CD4-positive, alpha-beta memory T cell (primary cell): ENCODE measurements at regions not wholly inside any gene's neighbourhood (a gene's known extent, or its start where the extent isn't known, plus 50 kb on each side); places are given as distances from the start of the nearest gene placed in this dataset.

Source experiments
- CTCF ChIA-PET: fragments of 350-600 bp; sonication (Branson Sonifier 250); formaldehyde crosslinking; loops from one replicate; lab custom pipeline; 2021; ENCODE audit warnings: inconsistent platforms; ENCODE audit not compliant: partially characterized antibody; lab: Charles Lee
- POLR2A ChIA-PET: fragments of 350-600 bp; sonication (Branson Sonifier 250); formaldehyde crosslinking; loops from one replicate; lab custom pipeline; 2021; ENCODE audit not compliant: partially characterized antibody; lab: Charles Lee
- DNase-seq, 5 donors: peaks; one replicate each; pipeline versions ENCODE4 v3.0.0 to v3.0.0-alpha.2; 2020 to 2022; ENCODE audit warnings: mixed read lengths in 1 of 5
- H3K27ac ChIP-seq: one replicate; pipeline ENCODE4 v1.7.0; 2013; ENCODE audit warnings: low read depth, low read length
- H3K27me3 ChIP-seq: 2 replicates; pipeline ENCODE4 v1.7.0; 2013; ENCODE audit warnings: mild to moderate bottlenecking, low read length, moderate library complexity; ENCODE audit not compliant: insufficient read depth
- H3K36me3 ChIP-seq: 2 replicates; pipeline ENCODE4 v1.7.0; 2013; ENCODE audit warnings: mild to moderate bottlenecking, low read length, moderate library complexity; ENCODE audit not compliant: insufficient read depth
- H3K4me1 ChIP-seq: 2 replicates; pipeline ENCODE4 v1.7.0; 2013; ENCODE audit warnings: mild to moderate bottlenecking, low read length, moderate library complexity; ENCODE audit not compliant: insufficient read depth
- H3K4me3 ChIP-seq, 2 donors: one replicate each; pipeline ENCODE4 v1.7.0; 2013; ENCODE audit warnings: low read length in 2 of 2, mild to moderate bottlenecking in 1 of 2
- H3K9me3 ChIP-seq, 2 donors: one replicate each; pipeline ENCODE4 v1.7.0; 2013; ENCODE audit warnings: low read length in 2 of 2, control low read depth in 1 of 2; ENCODE audit not compliant: control insufficient read depth in 1 of 2
- H3K27ac Mint-ChIP-seq, 7 donors: one replicate each; pipeline ENCODE4 v1.8.0; 2020 to 2021; ENCODE audit warnings: mixed read lengths in 7 of 7, mild to moderate bottlenecking in 6 of 7, inconsistent platforms in 3 of 7, moderate library complexity in 3 of 7
- H3K27me3 Mint-ChIP-seq, 2 donors: one replicate each; pipeline ENCODE4 v1.8.0; 2020 to 2021; ENCODE audit warnings: mixed read lengths in 2 of 2
- H3K36me3 Mint-ChIP-seq, 2 donors: one replicate each; pipeline ENCODE4 v1.8.0; 2020 to 2021; ENCODE audit warnings: mixed read lengths in 2 of 2, inconsistent platforms in 1 of 2, mild to moderate bottlenecking in 1 of 2
- H3K4me1 Mint-ChIP-seq, 4 donors: one replicate each; pipeline ENCODE4 v1.8.0; 2020 to 2021; ENCODE audit warnings: mixed read lengths in 4 of 4, mild to moderate bottlenecking in 1 of 4
- H3K4me3 Mint-ChIP-seq, 8 donors: one replicate each; pipeline ENCODE4 v1.8.0; 2020 to 2021; ENCODE audit warnings: mixed read lengths in 8 of 8, mild to moderate bottlenecking in 7 of 8, moderate library complexity in 6 of 8, inconsistent platforms in 3 of 8
- H3K9me3 Mint-ChIP-seq, 8 donors: one replicate each; pipeline ENCODE4 v1.8.0; 2020 to 2021; ENCODE audit warnings: mixed read lengths in 8 of 8, mild to moderate bottlenecking in 5 of 8, inconsistent platforms in 3 of 8, moderate library complexity in 1 of 8
- intact Hi-C: fragments of 100-400 bp; cut with micrococcal nuclease; formaldehyde crosslinking; loops from one replicate; pipeline ENCODE4 v1.15.1; 2023

DNA sequence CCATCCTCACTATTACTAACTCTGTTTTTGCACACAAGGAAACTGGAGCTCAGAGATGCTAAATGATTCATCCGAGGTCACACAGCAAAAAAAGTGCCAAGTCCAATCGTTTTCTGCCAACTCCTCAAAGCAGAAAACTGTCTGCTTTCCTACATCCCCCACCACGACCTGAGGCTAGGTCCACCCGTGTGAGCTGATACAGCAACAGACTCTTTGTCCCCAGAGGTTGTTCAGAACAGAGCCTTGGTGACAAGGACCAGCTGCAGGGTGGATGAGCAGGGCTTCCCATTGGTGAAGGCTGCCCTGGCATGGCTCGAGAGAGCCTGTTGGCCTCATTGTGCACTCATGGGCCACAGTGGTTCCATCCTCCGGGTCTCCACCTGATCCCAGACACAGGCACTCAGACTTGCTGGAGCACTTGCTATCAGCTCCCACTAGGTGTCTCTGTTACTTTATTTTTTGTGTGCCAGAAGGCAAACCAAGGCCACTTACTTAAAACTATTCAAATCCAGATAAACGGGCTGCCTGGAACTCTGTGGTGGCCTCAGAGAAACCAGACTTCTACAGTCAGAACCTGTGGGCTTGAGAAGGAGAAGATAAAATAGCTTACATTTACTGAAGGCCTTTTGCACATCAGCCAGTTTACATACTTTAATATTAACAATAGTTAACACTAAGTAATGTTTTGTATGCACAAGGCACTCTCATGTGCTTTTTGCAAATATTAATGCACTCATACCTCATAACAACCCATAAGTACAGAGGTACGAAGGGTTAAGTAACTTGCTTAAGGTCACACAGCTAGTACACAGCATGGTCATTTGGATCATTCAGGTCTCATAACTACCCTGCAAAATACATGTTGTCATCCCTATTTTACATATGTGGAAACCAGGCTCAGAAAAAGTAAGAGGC lies 62.9 kb upstream of the CTIF start:
- intact Hi-C loops, result loop anchor here (5.0 kb wide), 1 partner anchor 1881 kb away; no protein-coding TSS in a partner anchor
- no peaks in the 10 kb centered on the region for H3K4me1 Mint-ChIP-seq
- no peaks in the 10 kb centered on the region for H3K27me3 ChIP-seq
- no peaks in the 10 kb centered on the region for H3K36me3 ChIP-seq
- H3K9me3 Mint-ChIP-seq, result peaks cover 0 to 8% (median 3%) of the 10 kb centered on the region in 8 donors
- CTCF ChIA-PET, result interaction anchor here (0.6 to 3.3 kb wide), 11 partner anchors 11 to 1382 kb away, joined by 3 to 13 read pairs (median 4); no protein-coding TSS in a partner anchor
- no peaks in the 10 kb centered on the region for H3K9me3 ChIP-seq
- H3K27ac ChIP-seq, result no peak overlapping the region
- no peak overlapping the region for H3K4me3 ChIP-seq
- DNase-seq, result peak in 4 of 5 donors; percentile 33 to 41 (median 36)
- no peak overlapping the region for H3K4me3 Mint-ChIP-seq
- peaks cover 16 to 32% of the 10 kb centered on the region in 2 donors for H3K27me3 Mint-ChIP-seq
- H3K36me3 Mint-ChIP-seq, result no peaks in the 10 kb centered on the region
- POLR2A ChIA-PET, result no interaction called here
- H3K4me1 ChIP-seq, result no peaks in the 10 kb centered on the region
- peak overlapping the region in 1 of 7 donors; percentile 24 for H3K27ac Mint-ChIP-seq

DNA sequence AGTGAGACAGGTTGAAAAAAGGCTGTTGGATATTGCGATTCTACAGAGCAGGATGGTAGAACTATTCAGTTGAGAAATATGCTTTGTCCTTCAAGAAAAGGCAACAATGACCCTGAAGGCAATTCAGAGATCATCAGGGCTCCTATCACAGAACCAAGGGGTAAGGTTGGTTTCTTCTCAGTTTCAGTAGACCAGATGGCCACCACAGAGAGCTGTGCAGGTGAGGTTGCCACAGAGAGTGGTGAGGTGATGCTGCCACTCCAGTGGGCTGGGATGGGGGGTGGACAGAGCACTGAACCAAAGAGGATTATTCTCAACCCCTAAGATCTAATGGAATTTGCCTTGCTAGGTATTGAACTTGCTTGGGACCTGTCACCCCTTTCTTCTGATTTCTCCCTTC lies 64.6 kb upstream of the ZBTB7C start:
- Histone ChIP-seq H3K27me3 (no peaks in the 10 kb centered on the region), H3K27ac (no peak overlapping the region), H3K4me1 (no peaks in the 10 kb centered on the region), H3K9me3 (no peaks in the 10 kb centered on the region), H3K4me3 (no peak overlapping the region), H3K36me3 (no peaks in the 10 kb centered on the region)
- no peak for DNase-seq
- intact Hi-C loops, result no loop called here
- Mint-ChIP-seq H3K27me3 (peaks cover 16 to 38% of the 10 kb centered on the region in 2 donors), H3K9me3 (peaks cover 0 to 8% (median 4%) of the 10 kb centered on the region in 8 donors), H3K36me3 (no peaks in the 10 kb centered on the region), H3K4me3 (no peak overlapping the region), H3K27ac (no peak overlapping the region), H3K4me1 (no peaks in the 10 kb centered on the region)
- POLR2A ChIA-PET, result no interaction called here
- CTCF ChIA-PET, result interaction anchor here (0.6 to 4.2 kb wide), 5 partner anchors 8 to 29 kb away, joined by 3 to 16 read pairs (median 8); no protein-coding TSS in a partner anchor

DNA sequence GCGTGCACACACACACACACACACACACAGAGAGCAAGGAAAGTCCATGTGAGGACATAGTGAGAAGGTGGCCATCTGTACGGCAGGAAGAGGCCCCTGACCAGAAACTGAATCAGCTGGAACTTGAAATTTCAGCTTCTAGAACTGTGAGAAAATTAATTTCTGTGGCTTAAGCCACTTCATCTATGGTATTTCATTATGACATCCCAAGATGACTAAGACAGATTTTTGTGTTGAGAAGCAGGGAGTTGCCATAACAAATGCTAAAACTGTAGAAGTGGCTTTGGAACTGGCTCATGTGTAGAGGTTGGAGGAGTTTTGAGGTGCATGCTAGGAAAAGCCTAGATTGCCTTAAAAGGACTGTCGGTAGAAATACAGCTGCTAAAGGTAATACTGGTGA lies 63.4 kb upstream of the ZBTB7C start:
- DNase-seq, result no peak
- POLR2A ChIA-PET, result no interaction called here
- CTCF ChIA-PET, result interaction anchor here (4.2 kb wide), 1 partner anchor 28 kb away, joined by 16 read pairs; no protein-coding TSS in a partner anchor
- Mint-ChIP-seq H3K4me3 (peak overlapping the region in 1 of 8 donors; percentile 26), H3K27ac (no peak overlapping the region), H3K36me3 (no peaks in the 10 kb centered on the region), H3K4me1 (no peaks in the 10 kb centered on the region), H3K9me3 (peaks cover 0 to 8% (median 4%) of the 10 kb centered on the region in 8 donors), H3K27me3 (peaks cover 19 to 39% of the 10 kb centered on the region in 2 donors)
- Histone ChIP-seq H3K27ac (no peak overlapping the region), H3K4me3 (no peak overlapping the region), H3K4me1 (no peaks in the 10 kb centered on the region), H3K9me3 (no peaks in the 10 kb centered on the region), H3K27me3 (no peaks in the 10 kb centered on the region), H3K36me3 (no peaks in the 10 kb centered on the region)
- intact Hi-C loops, result no loop called here

DNA sequence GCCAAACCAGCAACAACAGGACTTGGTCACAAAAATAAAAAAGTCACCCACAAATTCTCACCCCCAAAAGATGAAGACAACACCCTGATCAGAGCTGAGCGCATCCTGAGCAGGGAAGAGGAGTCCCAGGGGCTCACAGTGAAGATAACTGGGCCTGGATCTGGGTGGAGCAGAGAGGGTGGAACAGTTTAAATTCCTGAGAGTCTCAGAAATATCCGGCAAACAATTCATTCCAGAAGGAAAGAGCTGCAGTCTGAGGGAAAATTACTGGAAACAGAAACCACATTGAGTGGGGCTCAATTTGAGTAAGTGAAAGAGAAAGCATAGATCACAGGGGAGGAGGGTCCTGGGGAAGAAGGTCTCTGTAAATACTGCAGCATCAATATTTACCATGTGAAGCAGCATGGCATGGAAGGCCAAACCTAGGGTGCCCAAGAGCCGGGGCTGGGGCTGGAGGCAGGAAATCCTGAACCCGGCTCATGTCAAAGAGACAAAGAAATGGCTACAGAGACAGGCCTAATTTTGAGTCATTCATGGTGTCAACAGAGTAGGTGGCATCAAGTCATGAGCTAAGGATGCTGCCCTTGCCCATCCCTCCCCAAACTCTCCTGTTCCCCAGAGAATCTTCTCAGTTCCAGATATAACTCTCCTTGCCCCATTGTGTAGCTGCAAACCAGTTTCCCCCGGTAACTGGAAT lies 61.4 kb upstream of the ZBTB7C start:
- Mint-ChIP-seq H3K36me3 (no peaks in the 10 kb centered on the region), H3K4me1 (no peaks in the 10 kb centered on the region), H3K4me3 (no peak overlapping the region), H3K9me3 (peaks cover 0 to 8% (median 4%) of the 10 kb centered on the region in 8 donors), H3K27me3 (peaks cover 18 to 39% of the 10 kb centered on the region in 2 donors), H3K27ac (no peak overlapping the region)
- Histone ChIP-seq H3K9me3 (no peaks in the 10 kb centered on the region), H3K36me3 (no peaks in the 10 kb centered on the region), H3K27ac (no peak overlapping the region), H3K4me3 (no peak overlapping the region), H3K27me3 (no peaks in the 10 kb centered on the region), H3K4me1 (no peaks in the 10 kb centered on the region)
- CTCF ChIA-PET, result interaction anchor here (1.8 to 4.2 kb wide), 2 partner anchors 14 to 26 kb away, joined by 6 to 16 read pairs; no protein-coding TSS in a partner anchor
- intact Hi-C loops, result no loop called here
- POLR2A ChIA-PET, result no interaction called here
- DNase-seq, result no peak

DNA sequence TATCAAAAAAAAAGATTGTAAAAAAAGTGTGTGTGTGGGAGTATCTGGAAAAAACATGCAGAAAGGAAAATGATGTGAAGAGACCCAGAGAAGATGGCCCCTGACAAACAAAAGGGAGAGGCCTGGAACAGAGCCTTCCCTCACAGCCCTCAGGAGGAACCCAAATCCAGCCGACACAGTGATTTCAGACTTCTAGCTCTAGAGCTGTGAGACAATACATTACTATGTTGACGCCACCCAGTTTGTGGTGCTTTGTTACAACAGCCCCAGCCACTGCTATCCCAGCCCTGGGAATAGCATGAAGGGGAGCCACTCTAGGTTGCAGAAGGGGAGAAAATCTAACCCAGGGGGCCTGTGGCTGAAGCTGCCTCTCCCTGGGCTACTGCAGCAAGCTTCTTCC lies 59.0 kb upstream of the ZBTB7C start:
- Mint-ChIP-seq H3K4me3 (no peak overlapping the region), H3K36me3 (no peaks in the 10 kb centered on the region), H3K27me3 (peaks cover 20 to 43% of the 10 kb centered on the region in 2 donors), H3K4me1 (no peaks in the 10 kb centered on the region), H3K9me3 (peaks cover 0 to 8% (median 4%) of the 10 kb centered on the region in 8 donors), H3K27ac (no peak overlapping the region)
- ChIA-PET CTCF (interaction anchor here (2.7 kb wide), 1 partner anchor 23 kb away, joined by 11 read pairs; no protein-coding TSS in a partner anchor), POLR2A (no interaction called here)
- Histone ChIP-seq H3K4me3 (no peak overlapping the region), H3K36me3 (no peaks in the 10 kb centered on the region), H3K4me1 (no peaks in the 10 kb centered on the region), H3K27me3 (no peaks in the 10 kb centered on the region), H3K27ac (no peak overlapping the region), H3K9me3 (no peaks in the 10 kb centered on the region)
- intact Hi-C loops, result no loop called here
- no peak for DNase-seq

DNA sequence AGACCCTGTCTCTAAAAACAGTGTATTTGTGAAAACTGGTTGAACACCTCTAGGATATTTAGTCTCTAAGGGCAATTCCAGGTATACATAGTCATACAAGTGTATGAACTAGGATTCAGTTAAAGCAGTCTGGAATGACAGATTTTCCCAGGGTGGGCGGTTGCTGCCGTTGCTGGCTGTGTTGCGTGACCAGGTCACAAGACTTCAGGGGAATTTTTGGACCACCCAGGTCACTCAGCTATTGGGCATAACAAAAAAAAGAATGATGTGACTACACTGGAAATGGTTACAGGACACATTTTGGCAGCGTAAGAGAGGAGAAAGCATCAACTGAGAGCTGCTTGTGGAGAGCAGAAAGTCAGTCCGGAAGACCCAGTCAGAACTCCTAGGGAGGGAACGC lies 58.0 kb upstream of the ZBTB7C start:
- no peaks in the 10 kb centered on the region for H3K36me3 ChIP-seq
- Mint-ChIP-seq H3K36me3 (no peaks in the 10 kb centered on the region), H3K9me3 (peaks cover 0 to 5% (median 2%) of the 10 kb centered on the region in 8 donors), H3K27me3 (peaks cover 20 to 42% of the 10 kb centered on the region in 2 donors), H3K4me1 (no peaks in the 10 kb centered on the region), H3K4me3 (no peak overlapping the region), H3K27ac (no peak overlapping the region)
- DNase-seq, result no peak
- POLR2A ChIA-PET, result no interaction called here
- no peak overlapping the region for H3K27ac ChIP-seq
- intact Hi-C loops, result no loop called here
- H3K9me3 ChIP-seq, result no peaks in the 10 kb centered on the region
- CTCF ChIA-PET, result interaction anchor here (2.7 kb wide), 1 partner anchor 22 kb away, joined by 11 read pairs; no protein-coding TSS in a partner anchor
- H3K27me3 ChIP-seq, result no peaks in the 10 kb centered on the region
- no peak overlapping the region for H3K4me3 ChIP-seq
- H3K4me1 ChIP-seq, result no peaks in the 10 kb centered on the region

DNA sequence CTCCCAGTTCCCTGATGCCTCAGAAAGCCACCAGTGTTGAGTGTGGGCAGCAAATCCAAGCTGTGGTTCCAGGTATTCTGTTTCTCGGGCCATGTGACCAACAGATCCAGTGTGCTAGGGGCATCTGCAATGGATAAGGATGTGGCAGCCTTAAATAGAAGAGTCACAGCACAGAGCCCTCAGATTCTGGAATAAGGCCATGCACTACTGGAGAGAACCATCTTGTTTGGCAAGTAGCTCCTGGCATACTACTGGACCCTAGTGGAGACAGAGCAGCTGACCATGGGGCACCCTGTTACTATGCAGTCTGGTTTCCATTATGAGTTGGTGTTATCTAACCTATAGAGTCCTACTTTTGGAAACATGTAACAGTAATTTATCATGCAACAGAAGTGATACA lies 53.3 kb upstream of the ZBTB7C start:
- Mint-ChIP-seq H3K27me3 (peaks cover 23 to 32% of the 10 kb centered on the region in 2 donors), H3K27ac (no peak overlapping the region), H3K36me3 (no peaks in the 10 kb centered on the region), H3K9me3 (no peaks in the 10 kb centered on the region), H3K4me1 (peaks cover 0 to 6% (median 3%) of the 10 kb centered on the region in 4 donors), H3K4me3 (no peak overlapping the region)
- CTCF ChIA-PET, result interaction anchor here (6.3 kb wide), 1 partner anchor 17 kb away, joined by 53 read pairs; no protein-coding TSS in a partner anchor
- no peak overlapping the region for H3K27ac ChIP-seq
- H3K4me1 ChIP-seq, result peaks cover 6% of the 10 kb centered on the region
- H3K9me3 ChIP-seq, result no peaks in the 10 kb centered on the region
- POLR2A ChIA-PET, result interaction anchor here (1.1 kb wide), 1 partner anchor 17 kb away, joined by 3 read pairs; no protein-coding TSS in a partner anchor
- DNase-seq, result no peak
- no peak overlapping the region for H3K4me3 ChIP-seq
- intact Hi-C loops, result no loop called here
- H3K36me3 ChIP-seq, result no peaks in the 10 kb centered on the region
- peaks cover 8% of the 10 kb centered on the region for H3K27me3 ChIP-seq
